HCT116 (cell line): ENCODE measurements at regions not wholly inside any gene's neighbourhood (a gene's known extent, or its start where the extent isn't known, plus 50 kb on each side); places are given as distances from the start of the nearest gene placed in this dataset.

Experiments used
- ATAC-seq: fragments of 200-7000 bp; cut with Tn5 transposase; 2 replicates; pipeline ENCODE4 v1.9.1; 2020; ENCODE audit warnings: mild to moderate bottlenecking, moderate library complexity
- BruUV-seq: library from RNA; stranded (reverse); fragments of 400-500 nt; replicated peaks from 2 replicates; lab custom pipeline; 2021; lab: Mats Ljungman, UMichigan
- CTCF ChIA-PET: fragments of 300-600 bp; sonication (Branson Sonifier 250); formaldehyde crosslinking; loops from one replicate; lab custom pipeline; 2021; ENCODE audit warnings: antibody characterized with exemption; lab: Charles Lee
- POLR2A ChIA-PET: fragments of 300-600, 350-600 bp; sonication (Branson Sonifier 250); formaldehyde crosslinking; loops from one replicate; lab custom pipeline; 2021; ENCODE audit warnings: antibody characterized with exemption; lab: Charles Lee
- RAD21 ChIA-PET, 2 experiments: fragments of 300-600 bp; sonication (Branson Sonifier 250); formaldehyde crosslinking; loops; one replicate each; lab custom pipeline; 2023; ENCODE audit warnings: low total read pairs in 2 of 2; ENCODE audit not compliant: uncharacterized antibody in 2 of 2, unreplicated experiment in 2 of 2, low non-redundant PET in 1 of 2; lab: Charles Lee
- DNase-seq: peaks from one replicate; pipeline ENCODE4 v3.0.0-alpha.2; 2010; ENCODE audit warnings: low read depth, low spot score
- H2AFZ ChIP-seq: fragments of 200-600 bp; shearing (Covaris generic), sonication (generic); 2 replicates; pipeline ENCODE4 v1.6.1; 2017; ENCODE audit warnings: low read depth, mixed run types, mixed read lengths, antibody characterized with exemption, low read length; ENCODE audit not compliant: poor library complexity, severe bottlenecking
- H3K27ac ChIP-seq: 2 replicates; pipeline ENCODE4 v1.5.1; 2012; ENCODE audit warnings: low read depth, low read length
- H3K27me3 ChIP-seq: fragments of 200-600 bp; sonication (generic); 2 replicates; pipeline ENCODE4 v1.6.1; 2016; ENCODE audit warnings: mixed run types, low read length, mixed read lengths; ENCODE audit not compliant: insufficient read depth
- H3K36me3 ChIP-seq, 2 experiments: fragments of 200-500 bp in 1 of 2; fragments of 200-600 bp in 1 of 2; sonication (Bioruptor generic) in 1 of 2; sonication (generic) in 1 of 2; 2 replicates each; pipeline versions ENCODE4 v1.5.1 to v1.6.1; 2014 to 2016; ENCODE audit warnings: low read length in 2 of 2, inconsistent platforms in 1 of 2, mixed read lengths in 1 of 2, mixed run types in 1 of 2; ENCODE audit not compliant: insufficient read depth in 2 of 2, control insufficient read depth in 1 of 2
- H3K4me1 ChIP-seq, 2 experiments: fragments of 200-600 bp in 1 of 2; sonication (generic) in 1 of 2; 2 replicates each; pipeline versions ENCODE4 v1.5.1 to v1.6.1; 2012 to 2017; ENCODE audit warnings: low read length in 2 of 2, inconsistent platforms in 1 of 2, mild to moderate bottlenecking in 1 of 2, mixed read lengths in 1 of 2, mixed run types in 1 of 2, moderate library complexity in 1 of 2; ENCODE audit not compliant: insufficient read depth in 2 of 2, control insufficient read depth in 1 of 2
- H3K4me2 ChIP-seq: fragments of 200-600 bp; sonication (generic); 2 replicates; pipeline ENCODE4 v1.6.1; 2017; ENCODE audit warnings: mixed run types, low read length, mixed read lengths
- H3K4me3 ChIP-seq, 2 experiments: fragments of 200-600 bp in 1 of 2; sonication (generic) in 1 of 2; replicated peaks in 1 of 2; 2 replicates each; pipeline ENCODE4 v1.5.1; 2011 to 2016; ENCODE audit warnings: low read length in 2 of 2, control low read depth in 1 of 2, low read depth in 1 of 2, mild to moderate bottlenecking in 1 of 2, mixed read lengths in 1 of 2, mixed run types in 1 of 2
- H3K79me2 ChIP-seq: fragments of 200-600 bp; sonication (generic); 2 replicates; pipeline ENCODE4 v1.6.1; 2017; ENCODE audit warnings: mild to moderate bottlenecking, mixed run types, low read length, moderate library complexity, mixed read lengths; ENCODE audit not compliant: insufficient read depth
- H3K9ac ChIP-seq: fragments of 200-600 bp; sonication (generic); 2 replicates; pipeline ENCODE4 v1.6.1; 2016; ENCODE audit warnings: low read length, mixed read lengths
- H3K9me2 ChIP-seq: fragments of 200-600 bp; sonication (generic), shearing (Covaris generic); 2 replicates; pipeline ENCODE4 v1.6.1; 2017; ENCODE audit warnings: mixed run types, mild to moderate bottlenecking, moderate library complexity; ENCODE audit not compliant: insufficient read depth
- H3K9me3 ChIP-seq, 2 experiments: fragments of 200-500 bp in 1 of 2; fragments of 200-600 bp in 1 of 2; sonication (Bioruptor generic) in 1 of 2; sonication (generic) in 1 of 2; 2 replicates each; pipeline ENCODE4 v1.6.1; 2014 to 2017; ENCODE audit warnings: low read length in 2 of 2, mixed read lengths in 2 of 2, inconsistent platforms in 1 of 2, low read depth in 1 of 2, mild to moderate bottlenecking in 1 of 2, mixed run types in 1 of 2, moderate library complexity in 1 of 2; ENCODE audit not compliant: control insufficient read depth in 1 of 2, insufficient read depth in 1 of 2
- H4K20me1 ChIP-seq: fragments of 200-600 bp; sonication (generic), shearing (Covaris generic); 2 replicates; pipeline ENCODE4 v1.6.1; 2017; ENCODE audit warnings: mixed run types, mild to moderate bottlenecking, moderate library complexity; ENCODE audit not compliant: insufficient read depth
- ELF1 ChIP-seq: IDR thresholded peaks from 2 replicates; pipeline ENCODE4 v1.6.1; 2012; ENCODE audit warnings: low read depth, borderline replicate concordance
- POLR2AphosphoS5 ChIP-seq: IDR thresholded peaks from 2 replicates; pipeline ENCODE4 v1.6.1; 2011; ENCODE audit warnings: mild to moderate bottlenecking, low read depth, low read length, moderate library complexity
- SP1 ChIP-seq: IDR thresholded peaks from 2 replicates; pipeline ENCODE4 v1.6.1; 2012; ENCODE audit warnings: low read depth
- intact Hi-C: fragments of 100-400 bp; cut with micrococcal nuclease; formaldehyde crosslinking; loops from 2 replicates; pipeline ENCODE4 v1.10.0; 2022
- TF ChIP-seq, protein P1 (sequence below), 3 experiments: fragments of 200-600 bp in 1 of 3; sonication (generic) in 1 of 3; IDR thresholded peaks in 2 of 3; conservative IDR thresholded peaks in 1 of 3; 2 replicates each; pipeline ENCODE4 v1.5.1; 2012 to 2017; ENCODE audit warnings: low read depth in 2 of 3, low read length in 2 of 3, antibody characterized with exemption in 1 of 3, borderline replicate concordance in 1 of 3, control low read depth in 1 of 3, mild to moderate bottlenecking in 1 of 3, mixed read lengths in 1 of 3, mixed run types in 1 of 3, moderate library complexity in 1 of 3; ENCODE audit not compliant: insufficient read depth in 1 of 3
- TF ChIP-seq, protein P2 (sequence below): IDR thresholded peaks from 2 replicates; pipeline ENCODE4 v1.6.1; 2012

DNA sequence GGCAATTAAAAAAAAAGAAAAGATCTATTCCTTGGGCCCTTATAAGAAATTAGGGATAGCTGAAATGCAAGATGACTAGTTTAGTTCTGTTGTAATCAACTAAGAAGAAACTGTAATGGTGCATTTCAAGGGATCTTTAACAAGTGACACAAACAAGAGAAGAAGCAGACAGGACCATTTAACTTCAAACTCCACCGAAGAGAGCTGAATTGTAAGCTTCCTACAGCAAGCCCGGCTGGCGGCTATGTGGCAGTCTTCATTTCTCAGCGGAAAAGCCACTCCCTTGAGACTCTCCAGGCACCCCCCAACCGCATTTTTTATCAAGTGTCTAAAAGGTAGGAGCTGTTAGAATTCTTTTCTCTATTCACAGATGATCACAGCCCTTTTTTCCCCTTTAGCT, 305.2 kb upstream of the ZNF507 start:
- H3K4me1 ChIP-seq = no peaks in the 10 kb centered on the region
- no peak overlapping the region for H3K9ac ChIP-seq
- ChIA-PET RAD21 (no interaction called here), CTCF (no interaction called here), POLR2A (no interaction called here)
- H2AFZ ChIP-seq = no peak overlapping the region
- H3K4me3 ChIP-seq = no peak overlapping the region
- H3K27me3 ChIP-seq = no peaks in the 10 kb centered on the region
- no peaks in the 10 kb centered on the region for H3K79me2 ChIP-seq
- ATAC-seq (no peak), DNase-seq (no peak)
- no peak for TF ChIP-seq POLR2AphosphoS5
- no peak for TF ChIP-seq SP1
- TF ChIP-seq, protein P1, sequence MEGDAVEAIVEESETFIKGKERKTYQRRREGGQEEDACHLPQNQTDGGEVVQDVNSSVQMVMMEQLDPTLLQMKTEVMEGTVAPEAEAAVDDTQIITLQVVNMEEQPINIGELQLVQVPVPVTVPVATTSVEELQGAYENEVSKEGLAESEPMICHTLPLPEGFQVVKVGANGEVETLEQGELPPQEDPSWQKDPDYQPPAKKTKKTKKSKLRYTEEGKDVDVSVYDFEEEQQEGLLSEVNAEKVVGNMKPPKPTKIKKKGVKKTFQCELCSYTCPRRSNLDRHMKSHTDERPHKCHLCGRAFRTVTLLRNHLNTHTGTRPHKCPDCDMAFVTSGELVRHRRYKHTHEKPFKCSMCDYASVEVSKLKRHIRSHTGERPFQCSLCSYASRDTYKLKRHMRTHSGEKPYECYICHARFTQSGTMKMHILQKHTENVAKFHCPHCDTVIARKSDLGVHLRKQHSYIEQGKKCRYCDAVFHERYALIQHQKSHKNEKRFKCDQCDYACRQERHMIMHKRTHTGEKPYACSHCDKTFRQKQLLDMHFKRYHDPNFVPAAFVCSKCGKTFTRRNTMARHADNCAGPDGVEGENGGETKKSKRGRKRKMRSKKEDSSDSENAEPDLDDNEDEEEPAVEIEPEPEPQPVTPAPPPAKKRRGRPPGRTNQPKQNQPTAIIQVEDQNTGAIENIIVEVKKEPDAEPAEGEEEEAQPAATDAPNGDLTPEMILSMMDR (IDR thresholded peaks at IDR 0.05 in 2 of 3, conservative IDR thresholded peaks at IDR 0.05 in 1 of 3; ENCODE audit: borderline replicate concordance in 1 of 3, insufficient read depth in 1 of 3, low read depth in 2 of 3, low read length in 2 of 3) = no peak
- TF ChIP-seq, protein P2, sequence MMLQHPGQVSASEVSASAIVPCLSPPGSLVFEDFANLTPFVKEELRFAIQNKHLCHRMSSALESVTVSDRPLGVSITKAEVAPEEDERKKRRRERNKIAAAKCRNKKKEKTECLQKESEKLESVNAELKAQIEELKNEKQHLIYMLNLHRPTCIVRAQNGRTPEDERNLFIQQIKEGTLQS = no peak
- H3K9me2 ChIP-seq = no peaks in the 10 kb centered on the region
- H3K36me3 ChIP-seq = no peaks in the 10 kb centered on the region
- no TSS peak for BruUV-seq
- intact Hi-C loops = no loop called here
- H3K4me2 ChIP-seq = no peak overlapping the region
- peaks cover 0 to 7% of the 10 kb centered on the region in 2 experiments; a peak in 2 of 4 replicates for H3K9me3 ChIP-seq
- H4K20me1 ChIP-seq = no peaks in the 10 kb centered on the region
- no peak overlapping the region for H3K27ac ChIP-seq

DNA sequence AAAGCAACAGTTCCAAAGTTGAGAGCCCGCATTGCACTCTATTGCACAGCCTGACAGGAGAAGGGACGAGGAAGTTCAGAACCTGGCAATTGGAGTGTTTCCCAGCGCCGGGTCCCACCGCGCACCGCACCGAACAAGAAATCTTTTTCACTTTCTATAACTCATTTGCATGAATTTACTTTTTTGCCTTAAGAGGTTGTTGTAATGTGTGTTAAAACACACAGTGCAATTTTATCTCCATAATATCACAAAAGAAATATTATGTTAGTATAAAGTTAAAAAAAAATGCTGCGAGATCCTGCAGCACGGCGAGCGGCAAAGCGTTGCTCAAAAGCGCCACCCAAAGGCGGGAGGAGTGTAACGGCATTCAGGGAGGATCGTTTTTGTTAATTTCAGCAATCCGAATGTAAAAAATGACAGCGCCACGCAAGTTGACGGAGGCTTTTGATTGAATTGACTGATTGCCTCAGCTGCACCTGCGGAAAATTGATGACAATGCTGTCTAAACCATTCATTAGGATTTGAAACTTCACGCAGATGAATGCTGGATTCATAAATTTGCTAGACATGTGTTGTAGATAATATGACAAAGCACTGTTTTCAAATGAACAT, 303.6 kb upstream of the ZNF507 start:
- RAD21 ChIA-PET = no interaction called here
- CTCF ChIA-PET = no interaction called here
- POLR2A ChIA-PET = no interaction called here

More for the DNA sequence above, 303.6 kb upstream of the ZNF507 start:
- H3K4me1 ChIP-seq = no peaks in the 10 kb centered on the region
- TF ChIP-seq ELF1 = no peak
- TF ChIP-seq, protein P1 (IDR thresholded peaks at IDR 0.05 in 2 of 3, conservative IDR thresholded peaks at IDR 0.05 in 1 of 3; ENCODE audit: borderline replicate concordance in 1 of 3, insufficient read depth in 1 of 3, low read depth in 2 of 3, low read length in 2 of 3) = 0 out of 6 replicates have a peak, but pooled peaks of 1 of the 3 experiments have one; percentile 17
- H2AFZ ChIP-seq = no peak overlapping the region
- H3K36me3 ChIP-seq = no peaks in the 10 kb centered on the region
- no peak overlapping the region for H3K4me3 ChIP-seq
- no peaks in the 10 kb centered on the region for H3K79me2 ChIP-seq
- no peak overlapping the region for H3K9ac ChIP-seq
- H3K9me3 ChIP-seq = peaks cover 0 to 4% of the 10 kb centered on the region in 2 experiments; a peak in 2 of 4 replicates
- no peaks in the 10 kb centered on the region for H4K20me1 ChIP-seq
- DNase-seq (no peak), ATAC-seq (no peak)
- H3K9me2 ChIP-seq = no peaks in the 10 kb centered on the region
- no TSS peak for BruUV-seq
- H3K27ac ChIP-seq = no peak overlapping the region
- intact Hi-C loops = no loop called here
- no peak overlapping the region for H3K4me2 ChIP-seq
- H3K27me3 ChIP-seq = no peaks in the 10 kb centered on the region
